T-helper 17 cell (primary cell): ENCODE measurements at regions not wholly inside any gene's neighbourhood (a gene's known extent, or its start where the extent isn't known, plus 50 kb on each side); places are given as distances from the start of the nearest gene placed in this dataset.
A peak's percentile ranks its signal among the peaks of the same experiment; 100 is the strongest.
"Not testable (repeated sequence)": the region's sequence is repeated elsewhere in the genome, so short reads cannot be mapped to it uniquely, and the experiment has no call there.

ENCODE experiments used
- ATAC-seq: fragments of 150-1000 bp; cut with Tn5 transposase; 2 replicates; pipeline ENCODE4 v1.10.0; 2021; ENCODE audit warnings: mild to moderate bottlenecking, moderate library complexity
- DNase-seq, 3 donors: peaks; one replicate each; pipeline versions ENCODE4 v3.0.0 to v3.0.0-alpha.2; 2020 to 2021
- H3K9me3 ChIP-seq: one replicate; pipeline ENCODE4 v1.7.0; 2013; ENCODE audit warnings: low read length, mild to moderate bottlenecking; ENCODE audit not compliant: control insufficient read depth, poor library complexity, severe bottlenecking
- H3K27ac Mint-ChIP-seq: one replicate; pipeline ENCODE4 v1.8.0; 2022; ENCODE audit warnings: mild to moderate bottlenecking, moderate library complexity, mixed read lengths
- H3K27me3 Mint-ChIP-seq: one replicate; pipeline ENCODE4 v1.8.0; 2022; ENCODE audit warnings: mixed read lengths
- H3K36me3 Mint-ChIP-seq: one replicate; pipeline ENCODE4 v1.8.0; 2022; ENCODE audit warnings: low read depth, mixed read lengths
- H3K4me1 Mint-ChIP-seq: one replicate; pipeline ENCODE4 v1.8.0; 2022; ENCODE audit warnings: mild to moderate bottlenecking, mixed read lengths
- H3K4me3 Mint-ChIP-seq: one replicate; pipeline ENCODE4 v1.8.0; 2022; ENCODE audit warnings: mild to moderate bottlenecking, moderate library complexity, mixed read lengths

DNA sequence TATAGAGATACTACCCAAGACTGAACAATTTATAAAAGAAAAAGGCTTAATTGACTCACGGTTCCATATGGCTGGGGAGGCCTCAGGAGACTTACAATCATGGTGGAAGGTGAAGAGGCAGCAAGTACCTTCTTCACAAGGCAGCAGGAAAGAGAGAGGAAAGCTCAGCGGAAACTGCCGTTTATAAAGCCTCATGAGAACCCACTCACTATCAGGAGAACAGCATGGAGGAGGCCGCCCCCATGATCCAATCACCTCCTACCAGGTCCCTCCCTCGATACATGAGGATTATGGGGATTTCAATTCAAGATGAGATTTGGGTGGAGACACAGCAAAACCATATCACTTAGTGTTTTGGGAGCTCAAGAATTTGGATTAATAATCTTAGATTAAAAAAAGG is 240.2 kb downstream of the UACA start:
- H3K9me3 ChIP-seq: no peaks in the 10 kb centered on the region
- Mint-ChIP-seq H3K36me3 (no peaks in the 10 kb centered on the region), H3K27ac (no peak overlapping the region), H3K4me1 (peaks cover 13% of the 10 kb centered on the region), H3K4me3 (no peak overlapping the region), H3K27me3 (peaks cover 10% of the 10 kb centered on the region)
- DNase-seq (no peak), ATAC-seq (no peak)

DNA sequence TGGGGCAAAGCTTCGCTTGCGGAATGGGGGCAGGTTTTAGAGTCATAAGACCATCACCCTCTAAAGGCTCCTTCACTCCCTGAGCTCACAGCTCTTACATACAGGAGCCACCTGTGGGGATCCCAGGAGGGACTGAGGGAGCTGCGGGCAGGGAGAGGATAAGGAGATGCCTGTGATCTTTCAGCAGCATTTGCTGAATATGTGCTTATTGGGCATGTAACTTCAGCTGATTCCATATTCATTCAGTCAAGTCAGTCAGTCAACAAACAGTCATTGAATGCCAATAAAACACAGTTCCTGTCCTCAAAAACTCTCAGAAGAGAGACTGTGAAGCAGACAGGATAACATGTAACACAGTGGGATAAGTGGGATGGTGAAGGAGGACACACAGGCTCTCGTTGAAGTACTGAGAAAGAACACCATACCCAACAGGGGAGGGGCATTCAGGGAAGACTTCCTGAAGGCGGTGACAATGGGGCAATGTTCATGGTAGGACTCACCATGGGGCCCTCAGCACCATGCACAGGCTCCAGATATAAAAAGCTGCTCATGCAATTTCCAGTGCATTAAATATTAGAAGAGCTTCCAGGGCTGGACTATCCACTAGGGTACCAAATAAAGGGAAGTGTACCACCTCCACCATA is 240.9 kb downstream of the UACA start:
- peaks cover 9% of the 10 kb centered on the region for H3K4me1 Mint-ChIP-seq
- no peak overlapping the region for H3K4me3 Mint-ChIP-seq
- no peak for ATAC-seq
- no peak for DNase-seq
- no peaks in the 10 kb centered on the region for H3K36me3 Mint-ChIP-seq
- H3K27me3 Mint-ChIP-seq: peaks cover 13% of the 10 kb centered on the region
- no peaks in the 10 kb centered on the region for H3K9me3 ChIP-seq
- H3K27ac Mint-ChIP-seq: no peak overlapping the region

DNA sequence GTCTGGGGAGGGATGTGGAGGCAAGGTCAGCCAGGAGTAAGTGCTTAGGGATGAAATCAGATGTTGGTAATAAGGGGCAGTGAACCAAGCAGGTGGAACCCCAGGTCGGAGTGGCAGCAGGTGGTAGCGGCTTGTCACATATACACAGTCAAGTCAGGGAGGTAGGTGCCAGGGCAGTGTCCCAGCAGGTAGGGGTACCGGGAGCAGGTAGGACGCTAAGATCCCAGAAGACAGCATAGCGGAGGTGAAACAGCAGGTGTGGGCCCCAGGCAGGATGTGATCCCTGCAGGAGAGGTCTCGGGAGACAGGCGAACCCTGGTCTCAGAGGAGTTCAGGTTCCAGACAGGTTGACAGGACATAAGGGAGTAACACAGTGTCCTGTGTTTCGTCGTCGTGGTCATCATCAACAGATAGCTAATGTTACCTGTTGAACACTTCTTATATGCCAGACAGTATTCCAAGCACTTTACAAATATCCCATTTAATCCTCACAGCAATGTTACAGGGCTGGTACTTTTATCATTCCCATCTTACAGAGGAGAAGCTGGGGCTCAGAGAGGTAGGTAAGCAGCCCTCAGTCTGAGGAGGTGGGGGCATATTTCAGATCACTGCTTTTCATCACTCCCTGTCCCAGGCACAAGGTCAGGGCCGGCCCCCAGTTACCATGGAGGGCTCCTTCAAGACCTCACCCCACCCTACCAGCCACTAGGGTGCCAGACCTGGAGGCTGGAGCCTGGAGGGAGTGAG is 241.6 kb downstream of the UACA start:
- Mint-ChIP-seq H3K27me3 (peaks cover 13% of the 10 kb centered on the region), H3K36me3 (no peaks in the 10 kb centered on the region), H3K4me1 (peaks cover 4% of the 10 kb centered on the region), H3K27ac (no peak overlapping the region), H3K4me3 (peak overlapping the region; percentile 19)
- no peak for ATAC-seq
- H3K9me3 ChIP-seq: no peaks in the 10 kb centered on the region
- DNase-seq: no peak

DNA sequence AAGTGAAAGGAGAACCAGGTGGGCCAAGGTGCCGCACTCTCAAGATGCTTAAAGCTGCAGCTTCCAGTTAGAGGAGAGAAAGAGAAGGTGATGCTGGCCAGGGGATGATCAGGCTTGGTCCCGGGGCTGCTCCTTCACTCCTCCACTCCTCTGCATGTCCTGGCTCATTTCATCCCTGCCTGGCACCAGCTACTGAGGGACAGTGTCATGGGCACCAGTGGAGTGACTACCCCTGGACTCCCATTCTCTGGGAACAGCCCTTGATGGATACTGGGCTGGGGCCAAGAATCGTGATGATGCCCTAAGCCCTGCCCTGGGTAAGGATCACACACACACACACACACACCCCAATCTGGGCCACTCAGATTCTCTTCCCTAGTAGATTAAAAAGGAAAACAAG is 243.7 kb downstream of the UACA start:
- peaks cover 17% of the 10 kb centered on the region for H3K27me3 Mint-ChIP-seq
- ATAC-seq: no peak
- H3K27ac Mint-ChIP-seq: no peak overlapping the region

DNA sequence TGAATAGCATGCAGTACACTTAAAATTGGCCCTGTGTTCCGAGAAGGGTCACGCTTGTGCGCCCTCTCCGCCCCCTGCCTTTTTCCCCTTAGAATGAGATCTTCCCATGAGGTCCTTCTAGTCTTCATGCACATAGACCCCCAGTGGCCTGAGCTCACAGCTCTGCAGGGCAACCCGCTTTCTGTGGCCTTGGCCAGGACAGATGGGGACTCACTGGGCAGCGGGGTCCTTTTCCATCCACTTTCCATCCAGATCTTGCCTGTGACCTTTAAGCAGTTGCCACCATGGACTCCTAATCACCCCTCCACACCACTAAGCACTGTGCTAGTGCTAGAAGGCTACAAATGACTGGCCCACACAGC is 244.4 kb downstream of the UACA start:
- Mint-ChIP-seq H3K36me3 (no peaks in the 10 kb centered on the region), H3K4me3 (no peak overlapping the region), H3K27me3 (peaks cover 17% of the 10 kb centered on the region), H3K4me1 (peaks cover 6% of the 10 kb centered on the region), H3K27ac (no peak overlapping the region)
- ATAC-seq (no peak), DNase-seq (no peak)
- H3K9me3 ChIP-seq: no peaks in the 10 kb centered on the region

More for the DNA sequence above, 243.7 kb downstream of the UACA start:
- no peak for DNase-seq
- Mint-ChIP-seq H3K4me3 (no peak overlapping the region), H3K36me3 (no peaks in the 10 kb centered on the region), H3K4me1 (peaks cover 6% of the 10 kb centered on the region)
- no peaks in the 10 kb centered on the region for H3K9me3 ChIP-seq

DNA sequence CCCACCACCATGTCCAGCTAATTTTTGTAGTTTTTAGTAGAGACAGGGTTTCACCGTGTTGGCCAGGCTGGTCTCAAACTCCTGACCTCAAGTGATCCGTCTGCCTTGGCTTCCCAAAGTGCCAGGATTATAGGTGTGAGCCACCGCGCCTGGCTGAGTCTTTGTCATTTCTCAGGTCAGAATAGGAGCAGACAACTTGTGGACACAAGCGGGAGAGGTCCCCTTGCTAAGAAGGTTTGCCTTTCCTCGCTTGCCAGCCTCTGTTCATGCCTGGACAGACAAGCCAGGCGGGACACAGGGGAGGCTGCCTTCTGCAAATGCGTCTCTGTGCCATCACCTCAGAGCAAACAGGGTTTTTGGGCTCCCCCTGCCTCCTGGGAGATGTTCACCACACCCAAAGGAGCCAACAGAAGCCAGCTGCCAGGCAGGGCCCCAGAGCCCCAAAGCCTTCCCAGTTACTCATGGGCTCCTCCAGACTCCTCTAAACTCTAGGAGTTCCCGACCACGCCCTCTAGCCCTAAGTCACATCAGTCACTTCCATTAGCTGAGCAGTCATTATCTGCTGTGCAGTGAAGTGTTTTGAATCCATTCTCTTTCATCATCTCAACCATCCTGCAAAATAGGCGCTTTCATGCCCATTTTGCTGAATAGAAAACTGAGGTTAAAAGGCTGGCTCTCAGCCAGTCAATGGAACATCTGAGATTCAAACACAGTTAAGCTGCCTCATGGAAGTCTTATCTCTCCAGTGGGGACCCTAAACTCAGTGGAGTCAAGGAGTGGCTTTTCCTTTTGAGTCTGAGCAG is 245.0 kb downstream of the UACA start:
- peaks cover 17% of the 10 kb centered on the region for H3K27me3 Mint-ChIP-seq

DNA sequence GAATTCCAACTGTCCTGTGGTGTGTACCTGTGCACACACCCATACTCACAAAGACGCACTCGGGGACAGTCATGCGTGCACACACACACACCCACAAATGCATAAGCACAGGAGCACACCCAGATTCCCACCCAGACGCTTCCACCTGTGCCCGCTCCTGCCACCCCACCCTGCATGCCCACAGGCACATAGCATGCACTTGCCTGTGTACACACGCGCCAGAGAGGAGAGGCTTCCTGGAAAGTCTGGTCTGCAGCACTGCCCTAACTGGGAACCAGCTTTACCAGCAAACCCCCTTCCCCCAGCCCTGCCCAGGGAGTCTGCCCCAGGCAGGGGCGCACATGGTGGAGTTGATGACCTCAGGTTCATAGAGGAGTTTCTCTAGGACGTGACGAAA is 246.2 kb downstream of the UACA start:
- H3K4me3 Mint-ChIP-seq: no peak overlapping the region
- no peak overlapping the region for H3K27ac Mint-ChIP-seq
- peaks cover 5% of the 10 kb centered on the region for H3K4me1 Mint-ChIP-seq
- no peaks in the 10 kb centered on the region for H3K36me3 Mint-ChIP-seq
- DNase-seq: no peak
- H3K9me3 ChIP-seq: peaks cover under 1% of the 10 kb centered on the region
- peaks cover 17% of the 10 kb centered on the region for H3K27me3 Mint-ChIP-seq
- no peak for ATAC-seq

More for the DNA sequence above, 245.0 kb downstream of the UACA start:
- Mint-ChIP-seq H3K4me1 (peaks cover 6% of the 10 kb centered on the region), H3K36me3 (no peaks in the 10 kb centered on the region), H3K4me3 (no peak overlapping the region), H3K27ac (no peak overlapping the region)
- no peak for DNase-seq
- ATAC-seq: no peak
- H3K9me3 ChIP-seq: no peaks in the 10 kb centered on the region

DNA sequence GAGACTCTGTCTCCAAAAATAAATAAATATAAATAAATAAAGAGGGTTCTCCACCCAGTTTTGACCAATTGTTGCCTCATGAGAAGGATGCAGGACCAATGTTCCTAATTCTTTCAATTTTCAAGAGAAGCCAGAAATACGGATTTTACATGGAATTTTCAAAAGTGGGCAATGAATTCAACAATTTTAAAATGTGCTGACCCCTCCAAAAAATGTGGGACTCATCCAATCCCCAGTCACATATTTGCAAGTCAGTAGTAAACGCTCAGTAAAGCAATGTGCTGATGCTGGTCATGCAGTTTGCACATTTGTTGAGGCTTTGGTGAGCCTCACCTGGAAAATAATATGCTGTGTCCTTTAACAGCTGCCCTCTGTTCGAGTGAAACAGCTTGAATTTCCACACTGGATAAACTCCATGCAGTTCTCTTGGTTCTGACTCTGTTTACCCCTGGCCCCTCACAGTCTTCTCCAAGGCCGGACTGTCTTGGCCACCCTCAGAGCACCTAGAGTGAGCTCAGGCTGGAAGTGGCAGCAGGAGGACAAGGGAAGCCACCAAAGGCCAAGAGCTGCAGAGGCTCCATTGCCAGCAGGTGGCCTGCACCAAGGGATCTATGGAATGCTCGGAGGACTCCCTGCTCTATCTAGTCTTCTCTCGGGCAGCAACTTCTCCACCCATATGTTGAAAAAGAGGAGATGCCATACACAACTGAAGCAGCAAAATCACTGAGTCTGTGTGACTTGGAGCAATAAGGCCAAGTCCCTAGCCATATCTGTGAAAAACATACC is 246.8 kb downstream of the UACA start:
- DNase-seq: no peak
- no peaks in the 10 kb centered on the region for H3K36me3 Mint-ChIP-seq
- H3K4me3 Mint-ChIP-seq: no peak overlapping the region
- H3K9me3 ChIP-seq: peaks cover 2% of the 10 kb centered on the region
- H3K27ac Mint-ChIP-seq: no peak overlapping the region
- peaks cover 17% of the 10 kb centered on the region for H3K27me3 Mint-ChIP-seq
- ATAC-seq: no peak
- peaks cover 5% of the 10 kb centered on the region for H3K4me1 Mint-ChIP-seq

DNA sequence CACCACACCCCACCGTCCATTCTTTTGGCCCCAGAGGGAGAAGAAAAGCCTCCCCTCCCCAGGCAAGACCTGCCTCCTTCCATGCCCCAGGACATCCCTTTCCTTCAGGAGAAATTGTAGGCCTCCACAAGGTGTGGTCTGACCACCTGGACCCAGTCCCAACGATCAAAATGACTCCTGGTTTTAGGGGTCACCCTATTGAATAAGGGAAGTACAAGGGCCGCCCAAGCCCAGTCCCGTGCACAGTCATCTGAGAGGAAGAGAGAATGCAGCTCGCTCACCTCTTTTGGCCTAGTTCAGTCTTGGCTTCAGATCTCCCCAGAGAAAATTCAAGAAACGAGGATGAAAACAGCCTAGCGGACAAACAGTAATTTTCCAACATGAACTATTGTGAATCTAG is 249.1 kb downstream of the UACA start:
- Mint-ChIP-seq H3K27me3 (peaks cover 17% of the 10 kb centered on the region), H3K4me3 (no peak overlapping the region)
- ATAC-seq: no peak

DNA sequence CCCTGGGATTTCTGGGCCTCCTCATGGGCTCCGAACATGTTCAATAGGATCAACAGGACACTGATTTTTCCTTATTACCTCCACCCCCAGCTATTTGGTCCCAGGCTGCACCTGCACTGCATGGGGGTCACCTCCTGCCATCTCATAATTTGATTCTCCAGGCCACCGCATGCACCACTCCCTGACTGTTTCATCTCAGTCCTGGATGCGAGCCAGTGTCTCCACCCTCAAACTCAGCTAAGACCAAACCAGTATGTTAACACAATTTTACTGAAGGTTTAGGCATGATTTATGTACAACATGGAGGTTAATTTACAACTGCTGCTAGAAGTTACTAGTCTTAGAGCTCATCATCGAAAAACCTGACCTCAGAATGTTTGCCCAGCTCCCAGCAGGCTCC is 249.5 kb downstream of the UACA start:
- Mint-ChIP-seq H3K4me3 (no peak overlapping the region), H3K27me3 (peaks cover 14% of the 10 kb centered on the region), H3K4me1 (peaks cover 8% of the 10 kb centered on the region), H3K36me3 (no peaks in the 10 kb centered on the region), H3K27ac (no peak overlapping the region)
- peaks cover 10% of the 10 kb centered on the region for H3K9me3 ChIP-seq
- ATAC-seq: no peak
- DNase-seq: no peak

More for the DNA sequence above, 249.1 kb downstream of the UACA start:
- Mint-ChIP-seq H3K36me3 (no peaks in the 10 kb centered on the region), H3K4me1 (peaks cover 5% of the 10 kb centered on the region), H3K27ac (no peak overlapping the region)
- peaks cover 10% of the 10 kb centered on the region for H3K9me3 ChIP-seq
- DNase-seq: no peak

DNA sequence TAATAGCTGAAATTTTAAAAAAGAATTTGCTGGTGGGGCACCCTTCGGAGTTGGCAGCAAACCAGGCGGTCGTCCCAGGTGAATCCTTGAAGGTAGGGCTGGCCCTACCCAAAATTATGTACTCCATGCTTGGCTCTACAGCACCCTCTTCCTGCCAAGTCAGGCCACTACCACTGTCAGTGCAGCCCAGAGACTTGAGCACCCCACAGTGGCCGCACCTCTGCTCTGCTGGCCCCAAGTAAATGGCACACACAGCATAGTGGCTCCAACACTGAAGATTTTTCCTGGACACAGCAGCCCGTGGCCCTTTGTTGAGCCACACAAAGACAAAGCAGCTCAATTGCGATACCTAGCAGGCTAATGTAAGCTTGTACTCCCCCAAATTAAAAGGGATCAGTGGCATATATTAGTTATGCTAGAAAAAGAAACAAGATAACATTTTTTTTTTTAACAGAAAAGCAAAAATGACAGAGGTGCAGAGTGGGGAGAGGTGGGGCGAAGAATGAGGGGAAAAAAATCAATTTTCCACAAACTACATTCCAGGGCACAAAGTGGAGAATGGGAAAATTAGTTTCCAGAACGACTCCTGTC is 250.5 kb downstream of the UACA start:
- ATAC-seq: peak; percentile 98
- H3K27me3 Mint-ChIP-seq: peaks cover 4% of the 10 kb centered on the region
- H3K27ac Mint-ChIP-seq: no peak overlapping the region

DNA sequence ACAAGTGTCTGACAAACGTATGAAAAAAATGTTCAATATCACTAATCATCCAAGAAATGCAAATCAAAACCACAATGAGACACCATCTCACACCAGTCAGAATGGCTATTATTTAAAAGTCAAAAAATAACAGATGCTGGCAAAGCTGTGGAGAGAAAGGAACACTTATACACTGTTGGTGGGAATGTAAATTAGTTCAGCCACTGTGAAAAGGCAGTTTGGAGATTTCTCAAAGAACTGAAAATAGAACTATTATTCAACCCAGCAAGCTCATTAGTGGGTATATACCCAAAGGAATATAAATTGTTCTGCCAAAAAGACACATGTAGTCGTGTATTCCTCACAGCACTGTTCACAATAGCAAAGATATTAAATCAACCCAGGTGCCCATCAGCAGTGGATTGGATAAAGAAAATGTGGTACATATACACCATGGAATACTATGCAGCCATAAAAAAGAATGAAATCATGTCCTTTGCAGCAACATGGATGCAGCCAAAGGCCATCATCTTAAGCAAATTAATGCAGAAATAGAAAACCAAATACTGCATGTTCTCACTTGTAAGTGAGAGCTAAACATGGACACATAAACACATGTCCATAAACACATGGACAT is 251.3 kb downstream of the UACA start:
- H3K9me3 ChIP-seq: peaks cover 10% of the 10 kb centered on the region
- not testable (repeated sequence) for H3K4me3 Mint-ChIP-seq, ATAC-seq, H3K27me3 Mint-ChIP-seq, H3K36me3 Mint-ChIP-seq, DNase-seq, H3K27ac Mint-ChIP-seq
- H3K4me1 Mint-ChIP-seq: peaks cover 10% of the 10 kb centered on the region

More for the DNA sequence above, 250.5 kb downstream of the UACA start:
- Mint-ChIP-seq H3K36me3 (no peaks in the 10 kb centered on the region), H3K4me1 (peaks cover 10% of the 10 kb centered on the region), H3K4me3 (no peak overlapping the region)
- peak in 2 of 3 donors; percentile 22 to 51 for DNase-seq
- peaks cover 10% of the 10 kb centered on the region for H3K9me3 ChIP-seq
